D341Med (cell line): ENCODE measurements at regions not wholly inside any gene's neighbourhood (a gene's known extent, or its start where the extent isn't known, plus 50 kb on each side); places are given as distances from the start of the nearest gene placed in this dataset.
"Not testable (repeated sequence)": the region's sequence is repeated elsewhere in the genome, so short reads cannot be mapped to it uniquely, and the experiment has no call there.

Experiments
- DNase-seq: peaks from one replicate; pipeline ENCODE4 v3.0.0; 2012; ENCODE audit warnings: low spot score

- DNase-seq, result not testable (repeated sequence)
These were observed 1544.2 kb upstream of the USP9Y start for GRCh38 chrY:11156846-11157245.

GRCh38 chrY:11177033-11177432, 1524.0 kb upstream of the USP9Y start:
- DNase-seq, result not testable (repeated sequence)

- not testable (repeated sequence) for DNase-seq
These were observed 1499.9 kb upstream of the USP9Y start for GRCh38 chrY:11201133-11201532.

- DNase-seq, result not testable (repeated sequence)
These were observed 1486.2 kb upstream of the USP9Y start for GRCh38 chrY:11214851-11215250.
